ENCODE measurements at regions not wholly inside any gene's neighbourhood (a gene's known extent, or its start where the extent isn't known, plus 50 kb on each side); places are given as distances from the start of the nearest gene placed in this dataset.

- DNase-seq (ENCODE audit: low read depth), result no peak
Observed at GRCh38 chr3:194067949-194068362, 68.0 kb upstream of the HES1 start.

GRCh38 chr3:194069421-194070219 is 66.3 kb upstream of the HES1 start:
- no peak for DNase-seq (ENCODE audit: low read depth)

- DNase-seq (ENCODE audit: low read depth), result no peak
Observed at GRCh38 chr3:194070220-194070633, 65.7 kb upstream of the HES1 start.

GRCh38 chr3:194070634-194071409 is 65.1 kb upstream of the HES1 start:
- DNase-seq (ENCODE audit: low read depth), result peak; percentile 39

- DNase-seq (ENCODE audit: low read depth), result no peak
Observed at GRCh38 chr3:194072097-194072428, 63.9 kb upstream of the HES1 start.

- no peak for DNase-seq (ENCODE audit: low read depth)
Observed at GRCh38 chr3:194072691-194073279, 63.2 kb upstream of the HES1 start.

- no peak for DNase-seq (ENCODE audit: low read depth)
Observed at GRCh38 chr3:194073926-194074325, 62.0 kb upstream of the HES1 start.

GRCh38 chr3:194075088-194075615 is 60.8 kb upstream of the HES1 start:
- no peak for DNase-seq (ENCODE audit: low read depth)

GRCh38 chr3:194075802-194076460 is 60.0 kb upstream of the HES1 start:
- DNase-seq (ENCODE audit: low read depth), result no peak

GRCh38 chr3:194076475-194076874 is 59.5 kb upstream of the HES1 start:
- no peak for DNase-seq (ENCODE audit: low read depth)

- no peak for DNase-seq (ENCODE audit: low read depth)
Observed at GRCh38 chr3:194077602-194078001, 58.3 kb upstream of the HES1 start.

- DNase-seq (ENCODE audit: low read depth), result no peak
Observed at GRCh38 chr3:194078045-194078821, 57.7 kb upstream of the HES1 start.

GRCh38 chr3:194079702-194080172 is 56.2 kb upstream of the HES1 start:
- DNase-seq (ENCODE audit: low read depth), result no peak

GRCh38 chr3:194080436-194080835 is 55.5 kb upstream of the HES1 start:
- DNase-seq (ENCODE audit: low read depth), result no peak

GRCh38 chr3:194080913-194081800 is 54.8 kb upstream of the HES1 start:
- DNase-seq (ENCODE audit: low read depth), result no peak

- DNase-seq (ENCODE audit: low read depth), result no peak
Observed at GRCh38 chr3:194081826-194082225, 54.1 kb upstream of the HES1 start.

- DNase-seq (ENCODE audit: low read depth), result no peak
Observed at GRCh38 chr3:194082743-194083636, 53.0 kb upstream of the HES1 start.

- DNase-seq (ENCODE audit: low read depth), result no peak
Observed at GRCh38 chr3:194083637-194084224, 52.2 kb upstream of the HES1 start.

GRCh38 chr3:194084284-194084683 is 51.7 kb upstream of the HES1 start:
- DNase-seq (ENCODE audit: low read depth), result no peak

Data from stimulated activated CD8-positive, alpha-beta memory T cell treated with anti-CD3 and anti-CD28 coated beads, Interleukin-15, amount 100 ng/mL, for 24 hours (primary cell).